ENCODE measurements at regions not wholly inside any gene's neighbourhood (a gene's known extent, or its start where the extent isn't known, plus 50 kb on each side); places are given as distances from the start of the nearest gene placed in this dataset.

- TF ChIP-seq POLR2AphosphoS5 (IDR thresholded peaks at IDR 0.05) (no peak), POLR2A (IDR thresholded peaks at IDR 0.05) (no peak)
Measured at GRCh38 chr1:29712801-29713200, 476.5 kb downstream of the PTPRU start.

Data from spleen (tissue), 3 donors.